MM.1S (cell line): ENCODE measurements at regions not wholly inside any gene's neighbourhood (a gene's known extent, or its start where the extent isn't known, plus 50 kb on each side); places are given as distances from the start of the nearest gene placed in this dataset.

Source experiments
- CTCF ChIP-seq: fragments of 300-600 bp; sonication (generic); IDR thresholded peaks from 2 replicates; pipeline ENCODE4 v1.5.1; 2016; ENCODE audit warnings: antibody characterized with exemption, low read length, mixed read lengths
- EZH2 ChIP-seq: fragments of 300-600 bp; sonication (generic); optimal IDR thresholded peaks from 2 replicates; pipeline ENCODE3; 2017; ENCODE audit warnings: low read depth, mild to moderate bottlenecking, antibody characterized with exemption, low read length, mixed read lengths

GRCh38 chr5:166786889-166787288 lies 1504.6 kb upstream of the WWC1 start:
- TF ChIP-seq CTCF (no peak), EZH2 (no peak)
